ENCODE measurements at regions not wholly inside any gene's neighbourhood (a gene's known extent, or its start where the extent isn't known, plus 50 kb on each side); places are given as distances from the start of the nearest gene placed in this dataset.
A peak's percentile ranks its signal among the peaks of the same experiment; 100 is the strongest.

DNA sequence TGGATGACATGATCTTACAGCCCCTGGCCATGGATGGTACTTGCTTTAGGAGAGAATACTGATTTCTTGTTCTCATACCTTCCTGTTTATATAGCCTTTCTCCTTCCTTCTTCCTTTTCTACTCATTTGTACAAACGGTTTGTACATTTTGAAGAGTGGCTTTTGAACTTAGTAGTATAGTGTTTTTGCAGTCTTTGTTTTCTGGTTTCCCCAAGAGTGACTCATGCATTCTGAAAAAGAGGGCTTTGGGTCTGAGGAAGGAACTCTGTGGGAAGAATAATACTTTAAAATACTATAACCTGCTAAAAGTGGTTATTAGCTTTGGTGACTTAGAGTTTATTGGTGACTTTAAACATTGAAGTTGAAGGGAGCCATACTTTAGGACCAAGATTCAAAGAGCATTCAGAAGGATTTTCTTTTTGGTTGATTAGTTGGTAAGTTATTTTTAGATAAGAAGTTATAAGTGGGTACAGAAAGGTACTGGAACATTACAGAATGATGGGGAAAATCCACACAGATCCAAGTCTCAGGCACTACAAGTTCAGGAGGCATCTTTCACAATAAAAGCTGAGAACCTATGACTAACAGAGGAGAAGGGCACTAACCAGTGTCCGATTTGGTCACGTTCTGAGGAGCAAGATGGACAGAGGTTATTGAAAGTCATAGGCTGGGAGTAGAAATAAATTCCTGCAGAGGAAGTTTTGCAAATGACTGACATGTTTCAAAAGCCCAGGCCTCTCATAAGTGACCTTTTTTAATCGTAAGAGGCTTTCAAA lies 369.6 kb upstream of the AZI2 start:
- Histone ChIP-seq H3K27me3 (ENCODE audit: control insufficient read depth in 3 of 3, insufficient read depth in 3 of 3, low read length in 3 of 3) (no peaks in the 10 kb centered on the region), H3K4me1 (ENCODE audit: control insufficient read depth in 3 of 3, insufficient read depth in 2 of 3, low read depth in 1 of 3, low read length in 2 of 3) (no peaks in the 10 kb centered on the region), H3K4me3 (ENCODE audit: low read depth in 1 of 3, low read length in 3 of 3) (no peak overlapping the region), H3K9me3 (ENCODE audit: control insufficient read depth in 2 of 2, insufficient read depth in 1 of 2, low read depth in 1 of 2, low read length in 1 of 2) (no peaks in the 10 kb centered on the region), H3K36me3 (ENCODE audit: control insufficient read depth in 3 of 3, insufficient read depth in 2 of 3, low read depth in 1 of 3, low read length in 3 of 3) (no peaks in the 10 kb centered on the region), H3K27ac (ENCODE audit: low read depth in 1 of 3, low read length in 2 of 3) (no peak overlapping the region)
- no peak for DNase-seq
- WGBS, 3 donors, result 62 to 66% (median 65%) methylated on average over 4 of the region's 4 CpGs
- FAIRE-seq, result no peak

DNA sequence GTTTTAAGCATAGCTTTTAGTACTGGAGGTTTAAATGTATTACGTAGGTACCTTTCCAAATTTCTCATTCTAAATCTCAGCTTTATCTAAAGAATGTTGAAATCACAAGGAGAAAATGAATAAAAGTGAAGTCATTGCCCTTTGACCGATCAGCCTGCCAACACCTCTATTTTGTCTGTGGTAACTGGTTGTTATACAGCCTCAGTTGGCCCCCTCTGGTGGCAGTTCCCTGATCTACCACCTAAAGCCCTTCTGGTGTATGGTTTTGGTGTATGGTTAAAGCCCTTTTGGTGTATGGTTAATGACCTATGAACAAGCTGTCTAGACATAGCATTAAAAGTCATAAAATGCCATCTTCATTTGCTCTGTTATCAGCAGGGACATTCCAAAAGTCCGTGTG lies 378.2 kb upstream of the AZI2 start:
- FAIRE-seq, result no peak
- no peaks in the 10 kb centered on the region for H3K27me3 ChIP-seq (ENCODE audit: control insufficient read depth in 3 of 3, insufficient read depth in 3 of 3, low read length in 3 of 3)
- WGBS, 3 donors, result 21 to 45% (median 30%) methylated on average over 3 of the region's 3 CpGs
- H3K36me3 ChIP-seq (ENCODE audit: control insufficient read depth in 3 of 3, insufficient read depth in 2 of 3, low read depth in 1 of 3, low read length in 3 of 3), result no peaks in the 10 kb centered on the region
- H3K27ac ChIP-seq (ENCODE audit: low read depth in 1 of 3, low read length in 2 of 3), result no peak overlapping the region
- peak in 1 of 2 donors; percentile 29 for DNase-seq
- H3K4me3 ChIP-seq (ENCODE audit: low read depth in 1 of 3, low read length in 3 of 3), result no peak overlapping the region
- H3K9me3 ChIP-seq (ENCODE audit: control insufficient read depth in 2 of 2, insufficient read depth in 1 of 2, low read depth in 1 of 2, low read length in 1 of 2), result no peaks in the 10 kb centered on the region
- H3K4me1 ChIP-seq (ENCODE audit: control insufficient read depth in 3 of 3, insufficient read depth in 2 of 3, low read depth in 1 of 3, low read length in 2 of 3), result no peaks in the 10 kb centered on the region

DNA sequence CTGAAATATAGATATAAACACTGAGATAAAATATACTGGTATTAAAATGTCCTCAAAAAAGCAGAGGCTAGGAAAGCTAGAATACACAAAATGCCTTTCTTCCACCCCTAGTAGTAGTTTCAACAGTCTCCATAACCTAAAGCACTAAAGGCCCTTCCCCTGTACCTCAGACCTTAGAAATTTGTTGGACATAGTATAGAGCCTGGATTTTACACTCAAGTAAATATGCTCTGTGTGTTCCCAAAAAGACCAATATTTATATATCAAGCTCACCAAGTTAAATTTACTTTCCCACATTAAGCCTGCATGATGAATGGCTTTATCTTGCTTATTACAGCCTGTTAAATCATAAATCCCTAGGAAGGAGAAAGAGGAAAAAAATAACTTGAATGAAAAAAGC lies 378.7 kb upstream of the AZI2 start:
- peak in 1 of 2 donors; percentile 2 for DNase-seq
- no peak for FAIRE-seq
- no peaks in the 10 kb centered on the region for H3K36me3 ChIP-seq (ENCODE audit: control insufficient read depth in 3 of 3, insufficient read depth in 2 of 3, low read depth in 1 of 3, low read length in 3 of 3)
- H3K9me3 ChIP-seq (ENCODE audit: control insufficient read depth in 2 of 2, insufficient read depth in 1 of 2, low read depth in 1 of 2, low read length in 1 of 2), result no peaks in the 10 kb centered on the region
- H3K4me3 ChIP-seq (ENCODE audit: low read depth in 1 of 3, low read length in 3 of 3), result no peak overlapping the region
- H3K27me3 ChIP-seq (ENCODE audit: control insufficient read depth in 3 of 3, insufficient read depth in 3 of 3, low read length in 3 of 3), result no peaks in the 10 kb centered on the region
- no peaks in the 10 kb centered on the region for H3K4me1 ChIP-seq (ENCODE audit: control insufficient read depth in 3 of 3, insufficient read depth in 2 of 3, low read depth in 1 of 3, low read length in 2 of 3)
- H3K27ac ChIP-seq (ENCODE audit: low read depth in 1 of 3, low read length in 2 of 3), result no peak overlapping the region

DNA sequence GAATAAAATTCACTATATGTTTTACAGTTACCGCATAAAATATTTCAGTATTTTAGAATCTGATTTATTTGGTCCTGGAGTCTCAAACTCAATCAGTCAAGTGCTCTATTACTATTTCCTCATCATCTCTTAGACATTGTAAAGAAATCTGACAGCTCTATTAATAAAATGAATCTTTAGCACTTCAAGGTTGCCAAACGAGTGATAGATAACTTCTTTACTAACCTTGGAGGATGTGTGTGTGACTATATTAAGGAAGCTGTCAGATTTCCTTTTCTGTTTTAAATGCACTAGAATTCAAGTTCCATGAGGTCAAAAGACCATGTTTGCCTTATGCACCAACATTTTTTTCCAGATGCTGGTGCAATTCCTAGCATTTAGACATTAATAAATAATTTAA lies 389.8 kb upstream of the AZI2 start:
- Histone ChIP-seq H3K4me1 (ENCODE audit: control insufficient read depth in 3 of 3, insufficient read depth in 2 of 3, low read depth in 1 of 3, low read length in 2 of 3) (no peaks in the 10 kb centered on the region), H3K9me3 (ENCODE audit: control insufficient read depth in 2 of 2, insufficient read depth in 1 of 2, low read depth in 1 of 2, low read length in 1 of 2) (peaks cover 0 to 2% of the 10 kb centered on the region in 2 donors), H3K27ac (ENCODE audit: low read depth in 1 of 3, low read length in 2 of 3) (no peak overlapping the region), H3K4me3 (ENCODE audit: low read depth in 1 of 3, low read length in 3 of 3) (no peak overlapping the region), H3K27me3 (ENCODE audit: control insufficient read depth in 3 of 3, insufficient read depth in 3 of 3, low read length in 3 of 3) (no peaks in the 10 kb centered on the region), H3K36me3 (ENCODE audit: control insufficient read depth in 3 of 3, insufficient read depth in 2 of 3, low read depth in 1 of 3, low read length in 3 of 3) (no peaks in the 10 kb centered on the region)
- FAIRE-seq, result no peak
- no peak for DNase-seq
- 63 to 71% (median 67%) methylated on average over 2 of the region's 2 CpGs for WGBS, 3 donors

DNA sequence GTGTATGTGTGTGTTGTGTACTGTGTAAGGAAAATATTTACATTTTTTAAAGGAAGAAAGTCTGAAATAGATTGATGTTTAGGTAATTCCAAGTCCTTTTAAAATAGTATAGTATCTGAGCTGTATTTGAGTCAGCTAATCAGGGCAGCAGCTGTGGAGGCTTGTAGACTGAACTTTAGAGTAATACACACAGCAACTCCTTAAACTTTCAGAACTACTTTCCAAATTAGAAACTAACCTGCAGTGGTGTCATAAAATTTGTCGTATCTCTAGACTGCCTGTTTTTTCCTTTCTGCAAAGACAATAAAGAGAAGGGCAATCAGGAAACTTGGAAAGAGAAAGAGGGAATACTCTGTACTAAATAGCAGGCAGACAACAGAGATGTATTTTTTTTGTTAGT lies 391.0 kb upstream of the AZI2 start:
- FAIRE-seq (no peak), DNase-seq (no peak)
- H3K4me1 ChIP-seq (ENCODE audit: control insufficient read depth in 3 of 3, insufficient read depth in 2 of 3, low read depth in 1 of 3, low read length in 2 of 3), result no peaks in the 10 kb centered on the region
- H3K9me3 ChIP-seq (ENCODE audit: control insufficient read depth in 2 of 2, insufficient read depth in 1 of 2, low read depth in 1 of 2, low read length in 1 of 2), result peaks cover 0 to 2% of the 10 kb centered on the region in 2 donors
- H3K4me3 ChIP-seq (ENCODE audit: low read depth in 1 of 3, low read length in 3 of 3), result no peak overlapping the region
- WGBS, 3 donors, result 17 to 49% (median 41%) methylated on average over 1 of the region's 1 CpG
- H3K36me3 ChIP-seq (ENCODE audit: control insufficient read depth in 3 of 3, insufficient read depth in 2 of 3, low read depth in 1 of 3, low read length in 3 of 3), result no peaks in the 10 kb centered on the region
- no peak overlapping the region for H3K27ac ChIP-seq (ENCODE audit: low read depth in 1 of 3, low read length in 2 of 3)
- no peaks in the 10 kb centered on the region for H3K27me3 ChIP-seq (ENCODE audit: control insufficient read depth in 3 of 3, insufficient read depth in 3 of 3, low read length in 3 of 3)

DNA sequence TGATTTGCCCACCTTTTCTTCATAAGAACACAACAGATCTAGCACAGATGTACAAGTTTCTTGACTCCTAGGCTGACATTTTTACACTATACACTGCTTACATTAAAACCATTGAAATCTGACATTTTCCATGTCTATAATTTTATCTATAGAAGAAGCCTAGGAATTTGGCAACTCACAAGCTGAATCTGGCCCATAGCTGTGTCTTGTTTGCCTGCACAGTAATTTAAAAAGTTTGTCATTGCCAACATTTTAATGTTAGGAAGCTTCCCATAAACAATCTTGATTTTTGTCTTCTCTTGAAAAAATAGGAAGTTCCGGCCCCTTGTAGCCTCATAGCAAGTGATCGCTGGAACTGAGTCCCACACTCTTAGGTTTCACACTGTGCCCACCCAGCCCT lies 394.6 kb upstream of the AZI2 start:
- no peaks in the 10 kb centered on the region for H3K27me3 ChIP-seq (ENCODE audit: control insufficient read depth in 3 of 3, insufficient read depth in 3 of 3, low read length in 3 of 3)
- 81 to 98% (median 98%) methylated on average over 2 of the region's 2 CpGs for WGBS, 3 donors
- DNase-seq, result no peak

DNA sequence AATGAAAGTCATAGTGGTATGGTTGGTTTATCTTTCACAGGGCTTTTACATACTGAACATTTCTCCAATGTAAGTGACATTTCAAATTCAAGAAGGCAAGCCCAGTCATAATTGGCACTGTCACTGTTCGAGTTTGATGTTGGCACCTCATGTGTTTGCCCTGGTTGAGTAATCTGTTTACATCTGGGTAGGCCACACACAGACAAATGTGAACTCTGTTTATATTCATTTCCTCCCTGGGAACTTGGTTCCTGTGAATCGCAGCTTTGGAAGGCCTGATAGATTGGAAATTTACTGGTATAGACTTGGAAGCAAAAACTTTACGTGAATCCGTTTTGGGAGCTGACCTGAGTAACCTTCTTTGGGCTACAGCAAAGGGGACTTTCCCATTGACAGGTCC lies 395.2 kb upstream of the AZI2 start:
- Histone ChIP-seq H3K9me3 (ENCODE audit: control insufficient read depth in 2 of 2, insufficient read depth in 1 of 2, low read depth in 1 of 2, low read length in 1 of 2) (no peaks in the 10 kb centered on the region), H3K4me1 (ENCODE audit: control insufficient read depth in 3 of 3, insufficient read depth in 2 of 3, low read depth in 1 of 3, low read length in 2 of 3) (no peaks in the 10 kb centered on the region), H3K4me3 (ENCODE audit: low read depth in 1 of 3, low read length in 3 of 3) (no peak overlapping the region), H3K27me3 (ENCODE audit: control insufficient read depth in 3 of 3, insufficient read depth in 3 of 3, low read length in 3 of 3) (no peaks in the 10 kb centered on the region), H3K36me3 (ENCODE audit: control insufficient read depth in 3 of 3, insufficient read depth in 2 of 3, low read depth in 1 of 3, low read length in 3 of 3) (no peaks in the 10 kb centered on the region), H3K27ac (ENCODE audit: low read depth in 1 of 3, low read length in 2 of 3) (no peak overlapping the region)
- DNase-seq, result no peak
- WGBS, 3 donors, result 66 to 79% (median 68%) methylated on average over 4 of the region's 4 CpGs
- FAIRE-seq, result no peak

More for the DNA sequence above, 394.6 kb upstream of the AZI2 start:
- Histone ChIP-seq H3K4me1 (ENCODE audit: control insufficient read depth in 3 of 3, insufficient read depth in 2 of 3, low read depth in 1 of 3, low read length in 2 of 3) (no peaks in the 10 kb centered on the region), H3K27ac (ENCODE audit: low read depth in 1 of 3, low read length in 2 of 3) (no peak overlapping the region), H3K4me3 (ENCODE audit: low read depth in 1 of 3, low read length in 3 of 3) (no peak overlapping the region), H3K9me3 (ENCODE audit: control insufficient read depth in 2 of 2, insufficient read depth in 1 of 2, low read depth in 1 of 2, low read length in 1 of 2) (no peaks in the 10 kb centered on the region), H3K36me3 (ENCODE audit: control insufficient read depth in 3 of 3, insufficient read depth in 2 of 3, low read depth in 1 of 3, low read length in 3 of 3) (no peaks in the 10 kb centered on the region)
- no peak for FAIRE-seq

DNA sequence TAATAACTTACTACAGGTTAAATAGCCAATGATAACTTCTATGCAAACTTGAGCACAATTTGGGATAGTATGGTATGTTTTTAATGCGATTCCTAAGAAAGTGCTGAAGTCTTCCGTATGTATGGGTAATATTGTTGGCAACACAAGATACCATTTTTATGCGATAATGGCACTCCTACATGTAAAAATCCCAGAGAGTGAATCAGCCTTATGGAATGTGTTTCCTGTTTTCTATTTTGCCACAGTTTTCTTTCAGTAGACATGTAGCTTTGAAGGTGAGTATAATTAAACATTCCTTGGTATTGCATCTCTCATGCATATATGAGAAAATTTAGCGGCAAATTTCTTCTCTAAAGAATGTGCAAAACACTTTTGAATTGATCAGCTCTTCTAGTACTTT lies 396.8 kb upstream of the AZI2 start:
- H3K27me3 ChIP-seq (ENCODE audit: control insufficient read depth in 3 of 3, insufficient read depth in 3 of 3, low read length in 3 of 3), result no peaks in the 10 kb centered on the region
- H3K36me3 ChIP-seq (ENCODE audit: control insufficient read depth in 3 of 3, insufficient read depth in 2 of 3, low read depth in 1 of 3, low read length in 3 of 3), result no peaks in the 10 kb centered on the region
- H3K9me3 ChIP-seq (ENCODE audit: control insufficient read depth in 2 of 2, insufficient read depth in 1 of 2, low read depth in 1 of 2, low read length in 1 of 2), result no peaks in the 10 kb centered on the region
- DNase-seq, result no peak
- H3K27ac ChIP-seq (ENCODE audit: low read depth in 1 of 3, low read length in 2 of 3), result no peak overlapping the region
- WGBS, 3 donors, result 92 to 96% (median 93%) methylated on average over 4 of the region's 4 CpGs
- no peak for FAIRE-seq
- H3K4me3 ChIP-seq (ENCODE audit: low read depth in 1 of 3, low read length in 3 of 3), result no peak overlapping the region
- no peaks in the 10 kb centered on the region for H3K4me1 ChIP-seq (ENCODE audit: control insufficient read depth in 3 of 3, insufficient read depth in 2 of 3, low read depth in 1 of 3, low read length in 2 of 3)

All from small intestine (tissue), 7 donors.